NB4 (cell line): ENCODE measurements at regions not wholly inside any gene's neighbourhood (a gene's known extent, or its start where the extent isn't known, plus 50 kb on each side); places are given as distances from the start of the nearest gene placed in this dataset.

ENCODE experiments used
- CTCF ChIP-seq: IDR thresholded peaks from one replicate; pipeline ENCODE4 v1.5.1; 2012; ENCODE audit warnings: low read depth, low read length
- MAX ChIP-seq: IDR thresholded peaks from 2 replicates; pipeline ENCODE4 v1.6.1; 2011; ENCODE audit warnings: low read depth, low read length
- MYC ChIP-seq: IDR thresholded peaks from 2 replicates; pipeline ENCODE4 v1.6.1; 2011; ENCODE audit warnings: low read depth, low read length
- POLR2A ChIP-seq: IDR thresholded peaks from 2 replicates; pipeline ENCODE4 v1.6.1; 2011; ENCODE audit warnings: mild to moderate bottlenecking; ENCODE audit not compliant: insufficient read length; ENCODE audit errors: extremely low read depth

- TF ChIP-seq POLR2A (no peak), CTCF (no peak), MAX (no peak), MYC (no peak)
Measured at GRCh38 chr4:158079661-158080060, 93.2 kb downstream of the GASK1B start.
